ENCODE measurements at regions not wholly inside any gene's neighbourhood (a gene's known extent, or its start where the extent isn't known, plus 50 kb on each side); places are given as distances from the start of the nearest gene placed in this dataset.

- no peak for TF ChIP-seq EZH2 (IDR thresholded peaks at IDR 0.05; ENCODE audit: insufficient read depth, poor library complexity, severe bottlenecking)
- no peak for TF ChIP-seq EZH2phosphoT487 (IDR thresholded peaks at IDR 0.05; ENCODE audit: insufficient read depth, low read depth)
Observed at GRCh38 chr18:25935356-25935755, 155.1 kb downstream of the SS18 start.

Measured in GM23248 (cell line).